IMR-90 (cell line): ENCODE measurements at regions not wholly inside any gene's neighbourhood (a gene's known extent, or its start where the extent isn't known, plus 50 kb on each side); places are given as distances from the start of the nearest gene placed in this dataset.

Experiments
- ATAC-seq: fragments of 200-7000 bp; cut with Tn5 transposase; 2 replicates; pipeline ENCODE4 v1.9.1; 2020; ENCODE audit warnings: low read depth, mild to moderate bottlenecking, moderate library complexity
- BruUV-seq: library from RNA; stranded (reverse); fragments of 400-500 nt; replicated peaks from 2 replicates; lab custom pipeline; 2021; lab: Mats Ljungman, UMichigan
- CTCF ChIA-PET: fragments of 300-600 bp; formaldehyde crosslinking; extraction: SDS; loops from one replicate; lab custom pipeline; 2021; ENCODE audit warnings: antibody characterized with exemption; lab: Yijun Ruan, JAX
- POLR2A ChIA-PET: fragments of 300-600 bp; sonication (Branson Sonifier 250); formaldehyde crosslinking; loops from one replicate; lab custom pipeline; 2022; ENCODE audit warnings: antibody characterized with exemption; ENCODE audit not compliant: unreplicated experiment; lab: Charles Lee
- DNase-seq: peaks from one replicate; pipeline ENCODE4 v3.0.0; 2013
- H2AFZ ChIP-seq: replicated peaks from 2 replicates; pipeline ENCODE3; 2013; ENCODE audit warnings: low read length, mild to moderate bottlenecking; ENCODE audit not compliant: poor library complexity
- H2AK5ac ChIP-seq: 2 replicates; pipeline ENCODE4 v1.6.1; 2013; ENCODE audit warnings: low read depth, low read length, inconsistent platforms
- H2AK9ac ChIP-seq: replicated peaks from 2 replicates; pipeline ENCODE3; 2013; ENCODE audit warnings: mild to moderate bottlenecking, low read depth, low read length, moderate library complexity; ENCODE audit not compliant: poor library complexity
- H2BK120ac ChIP-seq: 2 replicates; pipeline ENCODE4 v1.6.1; 2013; ENCODE audit warnings: low read depth, low read length, inconsistent platforms
- H2BK15ac ChIP-seq: 3 replicates; pipeline ENCODE4 v1.6.1; 2013; ENCODE audit warnings: low read depth, low read length, inconsistent platforms
- H2BK20ac ChIP-seq: 2 replicates; pipeline ENCODE4 v1.6.1; 2013; ENCODE audit warnings: low read depth, mild to moderate bottlenecking, inconsistent platforms, low read length, moderate library complexity
- H2BK5ac ChIP-seq: 2 replicates; pipeline ENCODE4 v1.6.1; 2013; ENCODE audit warnings: mild to moderate bottlenecking, low read depth, low read length, inconsistent platforms; ENCODE audit not compliant: poor library complexity, severe bottlenecking
- H3K14ac ChIP-seq: replicated peaks from 2 replicates; pipeline ENCODE4 v1.6.1; 2013; ENCODE audit warnings: low read depth, low read length, inconsistent platforms
- H3K18ac ChIP-seq: 2 replicates; pipeline ENCODE4 v1.6.1; 2013; ENCODE audit warnings: low read depth, low read length, control low read depth
- H3K23ac ChIP-seq: 2 replicates; pipeline ENCODE4 v1.6.1; 2013; ENCODE audit warnings: low read depth, low read length, inconsistent platforms
- H3K27ac ChIP-seq: 2 replicates; pipeline ENCODE4 v1.5.1; 2013; ENCODE audit warnings: mild to moderate bottlenecking, control low read depth, low read length; ENCODE audit not compliant: insufficient read depth
- H3K27me3 ChIP-seq: 2 replicates; pipeline ENCODE4 v1.6.1; 2013; ENCODE audit warnings: low read length; ENCODE audit not compliant: control insufficient read depth, insufficient read depth
- H3K36me3 ChIP-seq: 2 replicates; pipeline ENCODE4 v1.6.1; 2013; ENCODE audit warnings: low read length, mixed read lengths; ENCODE audit not compliant: control insufficient read depth, insufficient read depth
- H3K4ac ChIP-seq: 2 replicates; pipeline ENCODE4 v1.6.1; 2013; ENCODE audit warnings: low read depth, low read length, inconsistent platforms
- H3K4me1 ChIP-seq: 2 replicates; pipeline ENCODE4 v1.6.1; 2013; ENCODE audit warnings: low read length, mixed read lengths; ENCODE audit not compliant: control insufficient read depth, insufficient read depth
- H3K4me2 ChIP-seq: 2 replicates; pipeline ENCODE4 v1.6.1; 2013; ENCODE audit warnings: low read depth, mild to moderate bottlenecking, control low read depth, low read length, moderate library complexity
- H3K4me3 ChIP-seq: 2 replicates; pipeline ENCODE4 v1.5.1; 2013; ENCODE audit warnings: low read depth, mild to moderate bottlenecking, control low read depth, low read length, moderate library complexity; ENCODE audit not compliant: insufficient read depth
- H3K56ac ChIP-seq: 2 replicates; pipeline ENCODE4 v1.6.1; 2013; ENCODE audit warnings: low read length, inconsistent platforms; ENCODE audit not compliant: insufficient read depth; ENCODE audit errors: extremely low read depth
- H3K79me1 ChIP-seq, 2 experiments: 2 replicates each; pipeline ENCODE4 v1.6.1; 2013; ENCODE audit warnings: low read length in 2 of 2, inconsistent platforms in 1 of 2, low read depth in 1 of 2
- H3K9ac ChIP-seq: 2 replicates; pipeline ENCODE4 v1.6.1; 2013; ENCODE audit warnings: low read depth, low read length, control low read depth
- H3K9me1 ChIP-seq: 2 replicates; pipeline ENCODE4 v1.6.1; 2013; ENCODE audit warnings: low read length, inconsistent platforms; ENCODE audit not compliant: insufficient read depth
- H3K9me3 ChIP-seq: 2 replicates; pipeline ENCODE4 v1.6.1; 2013; ENCODE audit warnings: low read length; ENCODE audit not compliant: control insufficient read depth, insufficient read depth
- H4K20me1 ChIP-seq: 2 replicates; pipeline ENCODE4 v1.6.1; 2013; ENCODE audit warnings: low read length, inconsistent platforms; ENCODE audit not compliant: insufficient read depth
- H4K5ac ChIP-seq: 2 replicates; pipeline ENCODE4 v1.6.1; 2013; ENCODE audit warnings: mild to moderate bottlenecking, low read depth, low read length, control low read depth
- H4K8ac ChIP-seq, 2 experiments: 2 replicates each; pipeline ENCODE4 v1.6.1; 2013; ENCODE audit warnings: low read depth in 2 of 2, low read length in 2 of 2, control low read depth in 1 of 2, inconsistent platforms in 1 of 2
- H4K91ac ChIP-seq: 2 replicates; pipeline ENCODE4 v1.6.1; 2013; ENCODE audit warnings: low read depth, low read length, inconsistent platforms; ENCODE audit not compliant: insufficient read depth
- BHLHE40 ChIP-seq: fragments of 150-350 bp; IDR thresholded peaks from 2 replicates; pipeline ENCODE4 v1.6.1; 2016; ENCODE audit warnings: mild to moderate bottlenecking, low read depth, low read length
- CEBPB ChIP-seq: IDR thresholded peaks from 2 replicates; pipeline ENCODE4 v1.6.1; 2012; ENCODE audit warnings: low read depth, low read length, improper control_type of control experiment
- CHD1 ChIP-seq: IDR thresholded peaks from 2 replicates; pipeline ENCODE4 v1.6.1; 2012; ENCODE audit warnings: low read depth, low read length, improper control_type of control experiment
- ELK1 ChIP-seq: fragments of 150-350 bp; IDR thresholded peaks from 2 replicates; pipeline ENCODE4 v1.6.1; 2016; ENCODE audit warnings: low read depth, mild to moderate bottlenecking, low read length, moderate library complexity, borderline replicate concordance
- FOS ChIP-seq: fragments of 150-350 bp; IDR thresholded peaks from 2 replicates; pipeline ENCODE4 v1.6.1; 2016; ENCODE audit warnings: low read depth, low read length
- MAFK ChIP-seq: IDR thresholded peaks from 2 replicates; pipeline ENCODE4 v1.6.1; 2012; ENCODE audit warnings: low read depth, low read length, improper control_type of control experiment
- MAZ ChIP-seq: IDR thresholded peaks from 2 replicates; pipeline ENCODE4 v1.6.1; 2012; ENCODE audit warnings: low read depth, mild to moderate bottlenecking, low read length, improper control_type of control experiment, moderate library complexity, borderline replicate concordance
- MXI1 ChIP-seq: IDR thresholded peaks from 2 replicates; pipeline ENCODE4 v1.6.1; 2012; ENCODE audit warnings: low read depth, mild to moderate bottlenecking, low read length, moderate library complexity, borderline replicate concordance
- POLR2A ChIP-seq: IDR thresholded peaks from 2 replicates; pipeline ENCODE4 v1.6.1; 2012; ENCODE audit warnings: mild to moderate bottlenecking, low read depth, low read length
- RAD21 ChIP-seq: IDR thresholded peaks from 2 replicates; pipeline ENCODE4 v1.6.1; 2012; ENCODE audit warnings: low read length, improper control_type of control experiment
- RCOR1 ChIP-seq: IDR thresholded peaks from 2 replicates; pipeline ENCODE4 v1.6.1; 2012; ENCODE audit warnings: mild to moderate bottlenecking, low read length, improper control_type of control experiment; ENCODE audit not compliant: insufficient replicate concordance
- RFX5 ChIP-seq: IDR thresholded peaks from 2 replicates; pipeline ENCODE4 v1.8.0; 2012; ENCODE audit warnings: low read depth, mild to moderate bottlenecking, low read length, moderate library complexity
- SMC3 ChIP-seq: fragments of 150-350 bp; IDR thresholded peaks from 2 replicates; pipeline ENCODE4 v1.6.1; 2016; ENCODE audit warnings: low read depth, mild to moderate bottlenecking, antibody characterized with exemption, low read length, moderate library complexity
- whole genome bisulfite sequencing, 2 experiments: methylation state at CpG; one replicate each; pipeline versions ENCODE4 v1.1.5 to v1.1.7; 2013; ENCODE audit warnings: missing lambda C conversion rate in 2 of 2; ENCODE audit not compliant: insufficient read length in 1 of 2; ENCODE audit errors: extremely low coverage in 2 of 2; 5-methylcytosine and 5-hydroxymethylcytosine counted together
- dilution Hi-C: fragments of 300-500 bp; cut with HindIII; formaldehyde crosslinking; loops from one replicate; pipeline ENCODE4 v1.14.3; 2018; ENCODE audit warnings: low sequenced_read_pairs; ENCODE audit not compliant: unreplicated experiment
- in situ Hi-C: fragments of 300-500 bp; cut with MboI; formaldehyde crosslinking; loops from 3 replicates; pipeline ENCODE4 v1.14.3; 2019; ENCODE audit warnings: low sequenced_read_pairs, inconsistent platforms, mixed read lengths
- intact Hi-C: fragments of 100-400 bp; cut with micrococcal nuclease; formaldehyde crosslinking; loops from 2 replicates; pipeline ENCODE4 v1.10.0; 2022
- TF ChIP-seq, protein P1 (sequence below): conservative IDR thresholded peaks from 2 replicates; pipeline ENCODE4 v1.5.1; 2012; ENCODE audit warnings: mild to moderate bottlenecking, low read depth, low read length, improper control_type of control experiment
- TF ChIP-seq, protein P2 (sequence below): fragments of 150-350 bp; IDR thresholded peaks from 2 replicates; pipeline ENCODE4 v1.6.1; 2017; ENCODE audit warnings: mild to moderate bottlenecking, antibody characterized with exemption, low read length, low read depth

GRCh38 chr6:97939440-97940168 is 656.6 kb upstream of the MMS22L start:
- Histone ChIP-seq H3K14ac (no peak overlapping the region), H3K79me1 (no peaks in the 10 kb centered on the region), H2AK5ac (no peak overlapping the region), H3K27me3 (no peaks in the 10 kb centered on the region), H4K5ac (no peak overlapping the region), H3K56ac (no peak overlapping the region), H2BK120ac (no peak overlapping the region), H3K18ac (no peak overlapping the region), H4K91ac (no peak overlapping the region), H3K9ac (no peak overlapping the region), H3K4me2 (no peak overlapping the region), H3K4me1 (no peaks in the 10 kb centered on the region), H2BK5ac (no peak overlapping the region), H2AFZ (no peak overlapping the region), H3K27ac (no peak overlapping the region), H3K4me3 (no peak overlapping the region), H3K9me3 (no peaks in the 10 kb centered on the region), H3K23ac (no peak overlapping the region), H2BK15ac (no peak overlapping the region), H2BK20ac (no peak overlapping the region), H2AK9ac (no peak overlapping the region), H3K4ac (no peak overlapping the region), H3K36me3 (no peaks in the 10 kb centered on the region), H4K20me1 (no peaks in the 10 kb centered on the region), H3K9me1 (no peaks in the 10 kb centered on the region), H4K8ac (no peak overlapping the region)
- no peak for TF ChIP-seq RCOR1
- no peak for TF ChIP-seq RFX5
- no peak for TF ChIP-seq MAZ
- TF ChIP-seq, protein P1, sequence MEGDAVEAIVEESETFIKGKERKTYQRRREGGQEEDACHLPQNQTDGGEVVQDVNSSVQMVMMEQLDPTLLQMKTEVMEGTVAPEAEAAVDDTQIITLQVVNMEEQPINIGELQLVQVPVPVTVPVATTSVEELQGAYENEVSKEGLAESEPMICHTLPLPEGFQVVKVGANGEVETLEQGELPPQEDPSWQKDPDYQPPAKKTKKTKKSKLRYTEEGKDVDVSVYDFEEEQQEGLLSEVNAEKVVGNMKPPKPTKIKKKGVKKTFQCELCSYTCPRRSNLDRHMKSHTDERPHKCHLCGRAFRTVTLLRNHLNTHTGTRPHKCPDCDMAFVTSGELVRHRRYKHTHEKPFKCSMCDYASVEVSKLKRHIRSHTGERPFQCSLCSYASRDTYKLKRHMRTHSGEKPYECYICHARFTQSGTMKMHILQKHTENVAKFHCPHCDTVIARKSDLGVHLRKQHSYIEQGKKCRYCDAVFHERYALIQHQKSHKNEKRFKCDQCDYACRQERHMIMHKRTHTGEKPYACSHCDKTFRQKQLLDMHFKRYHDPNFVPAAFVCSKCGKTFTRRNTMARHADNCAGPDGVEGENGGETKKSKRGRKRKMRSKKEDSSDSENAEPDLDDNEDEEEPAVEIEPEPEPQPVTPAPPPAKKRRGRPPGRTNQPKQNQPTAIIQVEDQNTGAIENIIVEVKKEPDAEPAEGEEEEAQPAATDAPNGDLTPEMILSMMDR, result no peak
- no peak for TF ChIP-seq MAFK
- TF ChIP-seq POLR2A, result no peak
- no peak for TF ChIP-seq BHLHE40
- TF ChIP-seq CEBPB, result no peak
- no peak for TF ChIP-seq SMC3
- TF ChIP-seq, protein P2, sequence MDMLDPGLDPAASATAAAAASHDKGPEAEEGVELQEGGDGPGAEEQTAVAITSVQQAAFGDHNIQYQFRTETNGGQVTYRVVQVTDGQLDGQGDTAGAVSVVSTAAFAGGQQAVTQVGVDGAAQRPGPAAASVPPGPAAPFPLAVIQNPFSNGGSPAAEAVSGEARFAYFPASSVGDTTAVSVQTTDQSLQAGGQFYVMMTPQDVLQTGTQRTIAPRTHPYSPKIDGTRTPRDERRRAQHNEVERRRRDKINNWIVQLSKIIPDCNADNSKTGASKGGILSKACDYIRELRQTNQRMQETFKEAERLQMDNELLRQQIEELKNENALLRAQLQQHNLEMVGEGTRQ, result no peak
- TF ChIP-seq RAD21, result no peak
- no peak for TF ChIP-seq FOS
- TF ChIP-seq ELK1, result no peak
- TF ChIP-seq CHD1, result no peak
- no peak for TF ChIP-seq MXI1
- no TSS peak for BruUV-seq
- ChIA-PET POLR2A (no interaction called here), CTCF (interaction anchor here (0.5 kb wide), 1 partner anchor 997 kb away, joined by 3 read pairs; no protein-coding TSS in a partner anchor)
- no CpG with 5 or more reads among the region's 3 CpGs for WGBS, 2 experiments
- DNase-seq (no peak), ATAC-seq (no peak)
- intact Hi-C loops (no loop called here), in situ Hi-C loops (no loop called here), dilution Hi-C loops (no loop called here)
